GM21723 (cell line): ENCODE measurements at regions not wholly inside any gene's neighbourhood (a gene's known extent, or its start where the extent isn't known, plus 50 kb on each side); places are given as distances from the start of the nearest gene placed in this dataset.

Source experiments
- ATAC-seq: cut with Tn5 transposase; IDR thresholded peaks from one replicate; pipeline ENCODE4 v1.9.1; 2021; ENCODE audit warnings: mild to moderate bottlenecking, moderate library complexity; ENCODE audit not compliant: unreplicated experiment

DNA sequence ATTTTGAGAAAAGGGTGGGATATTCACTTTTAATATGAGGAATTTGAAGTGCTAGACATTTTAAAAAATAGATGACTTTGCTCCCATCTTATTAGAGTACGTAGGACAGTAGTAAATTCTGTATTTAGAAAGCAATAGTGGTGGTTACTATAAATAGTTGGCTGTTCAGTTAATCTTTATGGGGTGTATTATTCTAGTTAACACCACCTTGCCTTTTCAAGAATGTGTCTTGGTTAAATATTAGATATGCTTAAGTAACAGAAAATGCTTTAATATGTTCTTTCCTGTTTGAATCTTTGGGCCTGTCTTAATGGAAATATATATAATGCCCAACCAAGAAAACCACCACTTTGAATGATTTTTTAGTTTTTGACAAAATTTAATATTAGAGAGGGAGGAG is 608.7 kb upstream of the FAM174A start:
- no peak for ATAC-seq

DNA sequence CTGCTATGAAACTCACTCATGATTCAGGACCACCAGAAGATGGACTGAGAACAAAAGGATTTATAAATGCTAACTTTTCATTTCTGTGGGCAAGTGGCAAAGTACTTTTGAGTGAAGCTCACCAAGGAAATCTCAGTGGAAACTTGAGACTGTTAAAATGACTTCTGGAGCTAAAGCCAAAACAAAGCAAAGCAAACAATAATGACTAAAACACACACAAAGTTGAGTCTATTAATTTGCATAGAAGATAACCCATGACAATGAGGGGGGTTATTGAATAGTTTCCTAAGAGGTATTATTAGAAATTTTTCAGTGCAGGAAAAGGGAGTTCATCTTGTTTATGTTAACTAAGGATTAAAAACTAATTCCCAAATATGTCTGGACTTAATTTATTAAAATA is 612.8 kb upstream of the FAM174A start:
- ATAC-seq, result no peak

DNA sequence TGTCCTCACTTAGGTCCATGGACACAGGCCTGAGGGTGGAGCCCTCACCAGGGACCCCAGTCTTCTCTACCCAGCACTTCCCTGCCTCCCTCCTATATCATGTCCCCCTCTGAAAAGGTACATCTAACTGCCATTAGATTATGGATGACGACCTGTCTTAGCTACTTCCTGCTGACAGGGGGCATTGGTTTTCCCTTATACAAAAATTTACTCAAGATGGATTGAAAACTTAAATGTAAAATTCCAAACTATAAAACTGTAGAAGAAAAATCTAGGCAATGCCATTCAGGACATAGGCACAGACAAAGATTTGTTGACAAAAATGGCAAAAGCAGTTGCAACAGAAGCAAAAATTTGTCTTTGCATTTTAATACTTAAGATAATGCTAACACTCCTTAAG is 623.2 kb upstream of the FAM174A start:
- ATAC-seq, result no peak

DNA sequence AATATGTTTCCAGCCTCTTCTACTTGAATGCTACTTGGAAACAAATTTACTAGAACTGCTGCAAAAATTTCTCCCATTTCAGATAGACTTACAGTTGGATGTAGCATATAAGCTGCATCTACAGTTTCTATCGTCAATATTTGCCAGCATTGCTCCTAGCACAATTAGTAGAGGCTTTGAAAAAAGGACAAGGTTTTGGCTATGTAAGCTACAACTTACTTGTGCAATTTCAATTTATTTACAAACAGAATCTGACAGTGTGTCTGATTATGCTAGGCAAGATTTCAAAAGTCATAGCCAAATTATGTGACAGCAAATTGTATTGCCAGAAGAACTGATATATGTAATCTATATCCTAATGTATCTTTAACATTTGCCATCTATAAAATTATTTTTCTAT is 628.4 kb upstream of the FAM174A start:
- no peak for ATAC-seq

DNA sequence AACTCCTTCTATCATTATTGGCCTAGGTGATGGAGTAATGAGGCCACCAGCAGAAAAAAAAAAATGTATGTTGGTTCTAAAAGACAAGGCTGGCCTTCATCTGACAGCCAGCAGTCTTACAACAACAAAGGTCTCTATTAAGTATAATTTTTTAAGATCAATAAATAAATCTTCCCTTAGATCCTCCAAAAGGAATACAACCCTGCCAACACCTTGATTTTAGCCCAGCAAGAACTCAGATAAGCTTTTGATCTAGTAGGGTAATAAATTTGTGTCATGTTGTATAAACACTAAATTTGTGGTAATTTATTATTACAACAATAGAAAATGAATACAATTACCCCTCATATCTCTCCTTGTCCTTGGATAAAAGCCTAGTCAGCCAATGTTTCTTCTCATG is 633.2 kb upstream of the FAM174A start:
- ATAC-seq, result no peak

DNA sequence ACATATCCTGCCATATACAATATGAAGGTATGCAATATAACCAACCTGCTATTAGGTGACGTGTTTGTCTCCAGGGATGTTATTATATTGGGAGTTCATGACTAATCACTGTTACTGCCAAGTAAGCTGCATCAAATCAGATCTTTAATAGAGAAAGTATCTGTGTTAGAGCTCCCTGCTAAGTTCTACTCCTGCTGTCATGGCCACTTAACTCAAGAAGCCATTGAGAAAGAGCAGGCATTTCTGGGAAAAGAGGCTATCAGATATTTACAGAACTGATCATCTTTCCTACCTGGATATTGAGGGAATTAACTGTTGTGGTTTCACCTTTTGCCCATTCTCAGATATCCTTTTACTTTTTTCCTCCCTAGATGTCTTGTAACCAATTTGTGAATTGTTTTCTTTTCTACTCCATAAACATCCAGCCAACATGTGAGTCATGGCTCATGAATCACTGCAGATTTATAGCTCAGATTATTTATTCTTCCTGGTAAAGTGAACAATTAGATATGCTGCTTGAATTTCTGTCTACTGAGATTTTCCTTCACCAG is 634.8 kb upstream of the FAM174A start:
- ATAC-seq, result no peak

DNA sequence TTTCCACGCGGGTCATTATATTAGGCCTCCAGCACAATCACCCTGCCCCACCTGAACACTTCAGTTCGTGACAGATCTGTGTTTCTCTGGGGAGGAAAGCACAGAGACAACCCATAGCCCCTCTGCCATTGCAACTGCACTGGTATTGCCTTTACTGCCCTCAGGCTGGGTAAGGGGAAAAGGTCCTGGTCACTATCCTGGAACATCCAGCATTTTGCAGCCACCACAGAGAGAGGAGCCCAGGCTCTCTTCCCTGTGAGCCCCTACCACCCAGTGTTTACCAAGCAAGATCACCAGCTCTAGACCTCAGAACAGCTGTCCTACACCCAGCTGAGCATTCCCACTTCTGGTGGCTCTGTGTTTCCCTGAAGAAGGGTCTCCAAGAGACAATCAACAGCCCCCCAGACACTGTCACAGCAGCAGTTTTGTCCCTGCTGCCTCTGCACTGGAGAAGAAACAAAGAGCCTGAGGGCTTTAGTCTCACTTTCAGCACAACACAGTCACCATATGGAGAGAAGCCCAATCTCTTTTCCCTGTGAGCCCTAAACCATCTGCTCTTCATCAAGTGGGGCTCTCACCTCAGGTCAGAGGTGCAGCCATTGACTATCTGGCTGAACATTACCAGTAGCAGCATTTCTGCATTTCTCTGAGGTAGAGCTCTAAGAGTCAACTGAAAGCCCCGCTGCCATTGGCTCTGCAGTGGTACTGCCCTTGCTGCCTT is 655.2 kb upstream of the FAM174A start:
- no peak for ATAC-seq

DNA sequence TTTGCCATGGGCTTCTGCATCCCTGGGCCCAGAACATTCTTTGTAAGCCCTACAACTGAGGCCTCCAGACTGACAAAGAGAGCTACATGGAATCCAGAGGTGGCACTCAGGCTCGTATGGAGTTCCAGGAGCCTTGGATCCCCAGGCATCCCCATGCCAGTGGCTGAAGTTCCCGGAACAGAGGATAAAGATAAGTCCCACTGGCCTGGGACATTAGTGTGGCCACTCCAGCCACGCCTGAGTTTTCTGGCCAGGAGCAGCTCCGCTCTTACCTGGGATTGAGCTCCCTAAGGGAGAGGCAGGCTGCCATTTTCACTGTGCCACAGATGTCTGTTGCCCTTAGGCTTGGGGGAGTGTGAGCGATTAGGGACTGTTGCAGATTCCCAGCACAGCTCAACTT is 656.3 kb upstream of the FAM174A start:
- ATAC-seq, result no peak

DNA sequence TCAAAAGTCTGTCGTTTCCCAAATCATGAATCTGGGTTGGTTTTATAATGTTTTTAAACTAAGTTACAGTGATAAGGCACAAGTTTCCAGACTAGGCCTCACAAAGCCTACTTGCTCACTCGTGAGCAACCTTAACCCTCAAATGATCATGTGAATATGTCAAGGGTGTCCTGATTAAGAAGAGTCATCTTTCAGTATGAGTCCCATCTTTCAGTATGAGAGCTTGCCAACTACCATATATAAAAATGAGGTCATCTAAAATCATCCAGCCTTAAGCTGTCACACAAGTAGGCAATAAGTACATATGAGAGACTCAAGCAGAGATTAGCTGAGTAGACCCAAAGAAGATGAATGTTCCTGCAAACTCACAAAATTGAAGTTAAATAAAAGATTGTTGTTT is 668.4 kb upstream of the FAM174A start:
- peak; percentile 74 for ATAC-seq

DNA sequence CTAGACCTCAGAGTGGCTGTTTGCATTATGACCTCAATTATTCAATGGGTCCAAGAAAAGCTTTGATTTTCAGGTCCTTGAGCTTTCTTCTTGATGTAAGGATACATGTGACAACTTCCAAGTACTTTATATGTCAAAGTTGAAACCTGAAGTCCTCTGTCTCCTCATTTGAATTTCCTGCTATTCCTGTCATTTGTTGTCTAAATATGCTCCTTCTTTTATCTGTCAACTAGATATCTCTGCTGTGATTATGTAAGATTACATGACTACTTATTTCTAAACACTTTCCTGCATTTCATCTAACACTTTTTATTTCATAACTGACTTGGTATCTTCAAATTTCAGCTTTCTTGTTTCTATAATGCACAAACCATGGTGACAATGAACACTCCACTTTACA is 670.0 kb upstream of the FAM174A start:
- ATAC-seq, result no peak

DNA sequence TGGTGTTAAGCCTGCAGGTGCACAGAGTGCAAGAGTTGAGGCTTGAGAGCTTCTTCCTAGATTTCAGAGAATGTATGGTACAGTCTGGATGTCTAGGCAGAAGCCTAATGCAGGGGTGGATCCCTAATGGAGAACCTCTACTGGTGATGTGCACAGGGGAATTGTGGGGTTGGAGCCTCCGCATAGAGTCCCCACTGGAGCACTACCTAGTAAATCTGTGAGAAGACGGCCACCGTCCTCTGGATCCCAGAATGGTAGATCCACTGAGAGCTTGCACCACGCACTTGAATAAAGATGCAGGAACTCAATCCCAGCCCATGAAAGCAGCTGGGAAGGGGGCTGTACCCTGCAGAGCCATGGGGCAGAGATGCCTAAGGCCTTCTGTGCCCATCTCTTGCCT is 699.4 kb upstream of the FAM174A start:
- no peak for ATAC-seq

DNA sequence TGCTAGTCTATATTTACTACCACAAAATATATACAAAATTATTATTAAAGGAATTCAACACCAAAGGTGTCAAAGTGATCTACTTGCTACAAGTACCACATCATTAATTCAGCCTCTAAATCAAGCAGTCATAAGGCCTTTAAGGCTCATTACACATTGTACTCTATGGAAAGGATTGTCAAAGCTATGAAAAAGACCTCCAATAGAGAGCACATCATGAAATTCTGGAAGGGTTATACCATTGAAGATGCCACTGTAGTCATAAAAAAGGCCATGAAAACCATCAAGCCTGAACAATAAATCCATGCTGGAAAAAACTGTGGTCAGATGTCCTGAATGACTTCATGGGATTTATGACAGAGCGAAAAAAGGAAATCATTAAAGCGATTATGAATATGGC is 708.0 kb upstream of the FAM174A start:
- ATAC-seq, result no peak

DNA sequence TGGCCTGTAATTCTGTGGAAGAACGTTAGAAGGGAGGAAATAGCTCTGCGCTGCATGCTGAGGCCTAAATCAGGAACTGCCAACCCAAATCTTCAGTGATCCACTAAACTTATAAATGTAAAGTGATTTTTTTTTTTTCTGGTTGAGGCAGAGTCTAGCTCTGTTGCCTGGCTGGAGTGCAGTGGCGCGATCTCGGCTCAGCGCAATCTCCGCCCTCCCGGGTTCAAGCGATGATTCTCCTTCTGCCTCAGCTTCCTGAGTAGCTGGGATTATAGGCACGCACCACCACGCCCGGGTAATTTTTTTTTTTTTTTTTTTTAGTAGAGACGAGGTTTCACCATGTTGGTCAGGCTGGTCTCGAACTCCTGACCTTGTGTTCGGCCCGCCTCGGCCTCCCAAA is 717.4 kb upstream of the FAM174A start:
- no peak for ATAC-seq

DNA sequence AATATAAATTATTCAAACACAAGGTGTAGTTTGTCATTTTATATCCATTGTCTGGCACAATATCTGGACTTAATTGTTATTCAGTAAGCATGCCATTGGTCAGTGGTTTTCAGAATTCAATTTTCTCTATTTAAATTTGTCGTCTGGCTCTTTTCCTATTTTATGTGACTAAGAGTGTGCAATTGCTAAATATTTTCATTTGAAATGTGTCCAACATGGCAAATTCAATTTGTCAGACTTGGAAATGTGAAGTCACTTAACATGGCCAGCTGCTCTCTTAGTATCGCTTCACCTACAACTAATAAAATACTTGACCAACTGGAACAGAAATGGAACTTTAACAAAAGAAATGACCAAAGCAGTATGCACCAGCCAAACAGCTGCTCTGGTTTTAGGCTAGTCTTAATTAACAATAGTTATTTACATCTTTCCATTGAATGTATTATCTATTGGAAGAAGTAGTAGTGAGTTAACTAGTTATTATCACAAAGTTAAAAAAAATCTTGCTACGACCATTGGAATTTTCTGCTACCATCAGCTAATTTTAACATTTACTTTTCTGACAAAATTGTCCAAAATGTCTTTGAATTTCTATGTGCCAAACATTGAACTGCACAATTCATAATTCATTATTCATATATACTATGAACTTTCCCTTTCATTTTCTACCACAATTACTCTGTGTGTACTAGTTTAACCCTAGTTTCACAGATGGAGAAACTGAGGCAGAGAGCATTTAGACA is 720.7 kb upstream of the FAM174A start:
- ATAC-seq, result no peak

DNA sequence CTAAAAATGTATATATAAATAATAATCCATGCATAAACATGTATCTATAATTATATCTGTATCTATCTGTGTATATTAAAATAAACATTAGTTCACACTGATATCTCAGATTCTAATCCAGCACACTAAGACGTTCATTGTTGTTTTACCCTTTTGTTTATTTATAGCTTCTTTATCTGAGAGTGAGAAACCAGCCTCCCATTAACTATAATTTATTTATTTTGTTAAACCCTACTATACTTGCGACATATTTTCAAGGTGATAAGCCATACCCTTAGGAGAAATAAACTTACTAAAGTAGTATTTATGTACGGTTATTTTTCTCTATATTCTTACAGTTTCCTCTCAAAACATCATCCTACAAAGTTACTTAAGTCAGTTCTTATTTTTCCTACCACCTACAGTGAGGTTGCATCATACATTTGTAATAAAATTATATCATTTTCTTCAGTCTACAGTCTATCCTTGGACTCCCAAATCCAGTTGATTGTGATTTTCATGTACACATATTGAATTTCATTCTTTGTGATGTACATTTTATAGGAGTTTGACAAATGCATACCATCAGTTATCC is 726.4 kb upstream of the FAM174A start:
- no peak for ATAC-seq

DNA sequence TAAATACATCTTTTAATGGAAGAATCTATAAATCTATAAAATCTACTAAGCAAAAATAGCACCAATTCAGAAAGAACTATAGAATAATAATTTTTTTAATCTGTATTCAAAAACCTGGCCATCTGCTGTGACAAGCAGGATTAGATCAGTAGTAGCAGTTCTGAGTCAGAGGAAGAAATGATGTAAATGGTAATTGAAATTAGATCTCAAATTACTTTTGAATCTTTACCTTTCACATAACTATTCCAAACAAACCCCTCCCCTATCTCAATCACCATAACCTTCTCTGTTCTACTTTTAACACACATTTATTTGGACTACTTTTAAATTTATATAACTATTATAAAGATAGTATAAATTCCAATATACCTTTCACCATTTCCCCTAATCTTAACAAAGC is 727.8 kb upstream of the FAM174A start:
- no peak for ATAC-seq

DNA sequence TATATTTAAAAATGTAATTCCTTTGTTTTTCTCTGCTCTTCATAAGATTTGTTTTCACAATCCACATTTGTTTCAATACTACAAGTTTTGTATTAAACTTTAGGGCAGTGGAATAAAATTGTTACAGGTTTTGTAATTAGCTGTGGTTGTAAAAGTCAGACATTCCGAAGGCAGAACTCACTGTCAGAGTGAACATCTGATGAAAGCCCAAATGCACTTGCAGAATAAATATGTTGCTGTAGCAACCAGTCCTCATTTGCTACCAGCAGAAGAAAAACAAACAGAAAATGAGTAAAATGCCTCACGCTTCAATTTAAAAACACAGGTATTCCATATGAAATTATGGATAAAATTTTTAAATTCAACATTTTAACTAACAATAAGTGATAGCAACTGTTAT is 740.1 kb upstream of the FAM174A start:
- ATAC-seq, result no peak

DNA sequence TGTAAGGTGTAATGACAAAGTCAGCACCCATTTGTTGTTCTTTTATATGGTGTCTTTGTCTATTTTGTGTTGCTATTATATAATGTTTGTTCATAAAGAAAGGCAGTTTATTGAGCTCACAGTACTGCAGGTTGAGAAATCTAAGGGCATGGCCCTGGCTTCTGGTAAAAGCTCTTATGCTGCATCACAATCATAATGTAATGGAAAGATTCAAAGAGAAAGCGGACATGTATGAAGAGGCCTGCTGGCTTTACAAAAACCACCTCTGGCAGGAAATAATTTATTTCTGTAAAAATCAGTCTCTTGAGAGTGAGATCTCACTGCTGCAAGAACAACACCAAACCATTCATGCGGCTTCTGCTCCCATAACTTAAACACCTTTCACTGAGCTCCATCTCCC is 746.7 kb upstream of the FAM174A start:
- no peak for ATAC-seq

DNA sequence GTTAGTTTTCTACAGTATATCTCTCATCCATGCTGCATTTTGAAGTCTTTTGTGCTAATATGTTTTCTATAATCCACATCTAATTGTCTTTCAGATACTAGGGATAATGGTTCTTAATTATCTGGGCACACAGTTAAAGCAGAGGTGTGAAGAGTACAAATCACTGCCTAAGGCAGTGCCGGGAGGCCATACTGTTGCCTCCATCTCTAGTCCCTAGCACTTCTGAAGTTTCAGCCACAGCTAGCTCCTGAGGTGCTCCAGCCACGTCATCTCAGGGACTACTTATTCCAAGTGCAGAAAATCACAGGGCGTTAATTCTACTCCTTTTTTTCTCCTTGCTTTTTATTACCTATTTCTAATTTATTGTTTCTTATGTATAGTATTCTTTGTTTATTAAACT is 760.0 kb upstream of the FAM174A start:
- no peak for ATAC-seq

DNA sequence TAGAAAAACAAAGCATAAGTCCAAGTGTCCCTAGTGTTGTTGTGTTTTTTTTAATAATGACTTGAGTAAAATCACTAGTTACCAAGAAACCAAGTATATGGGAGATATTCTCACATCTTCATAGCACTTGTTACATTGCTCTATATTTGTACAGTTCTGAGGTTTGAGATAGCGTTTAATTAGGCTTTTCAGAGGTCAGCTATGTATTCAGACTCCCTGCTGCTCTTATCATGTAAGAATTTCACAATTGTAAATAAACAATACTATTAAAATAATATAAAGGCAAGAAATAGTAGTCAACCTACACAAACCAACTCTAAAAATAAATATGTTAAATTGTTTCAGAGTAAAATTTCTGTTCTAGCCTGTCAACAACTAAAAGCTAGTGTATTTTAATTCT is 761.9 kb upstream of the FAM174A start:
- ATAC-seq, result no peak

DNA sequence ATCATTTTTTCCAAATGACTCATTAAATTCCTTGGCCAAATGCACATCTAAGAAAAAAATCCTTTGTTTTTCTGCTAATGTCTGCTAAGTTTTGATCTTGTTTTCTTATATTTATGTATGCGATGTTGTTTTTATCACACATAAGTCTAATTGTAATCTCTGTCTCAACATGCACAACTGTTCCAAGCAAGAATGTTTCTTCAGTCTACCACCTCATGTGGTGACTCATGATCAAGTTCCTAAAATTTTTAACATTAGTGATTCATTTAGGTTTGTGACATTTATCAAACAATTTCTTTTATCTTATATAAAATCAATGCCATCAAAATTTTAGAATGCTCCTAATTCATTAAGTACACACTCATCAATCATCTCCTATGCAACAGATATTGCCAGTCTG is 763.9 kb upstream of the FAM174A start:
- ATAC-seq, result no peak

DNA sequence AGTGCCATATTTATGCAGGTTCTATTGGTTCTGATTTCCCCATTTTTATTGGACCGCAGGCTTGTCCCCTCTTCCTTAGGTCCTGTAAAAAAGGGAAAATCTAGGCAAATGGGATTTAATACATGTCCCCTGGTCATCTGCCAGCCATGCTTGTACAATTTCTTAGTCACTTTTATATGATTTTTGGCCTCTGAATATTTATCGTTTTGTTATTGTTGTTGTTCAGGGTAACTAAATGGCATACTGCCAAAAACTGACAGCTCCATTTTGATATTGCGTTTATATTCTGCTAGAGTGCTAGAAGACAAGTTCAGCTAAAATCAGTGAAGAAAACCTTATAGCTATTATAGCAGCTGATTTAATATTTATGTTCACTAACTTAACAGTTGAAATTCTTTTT is 770.2 kb upstream of the FAM174A start:
- no peak for ATAC-seq
